ENCODE measurements at regions not wholly inside any gene's neighbourhood (a gene's known extent, or its start where the extent isn't known, plus 50 kb on each side); places are given as distances from the start of the nearest gene placed in this dataset.
A peak's percentile ranks its signal among the peaks of the same experiment; 100 is the strongest.

DNA sequence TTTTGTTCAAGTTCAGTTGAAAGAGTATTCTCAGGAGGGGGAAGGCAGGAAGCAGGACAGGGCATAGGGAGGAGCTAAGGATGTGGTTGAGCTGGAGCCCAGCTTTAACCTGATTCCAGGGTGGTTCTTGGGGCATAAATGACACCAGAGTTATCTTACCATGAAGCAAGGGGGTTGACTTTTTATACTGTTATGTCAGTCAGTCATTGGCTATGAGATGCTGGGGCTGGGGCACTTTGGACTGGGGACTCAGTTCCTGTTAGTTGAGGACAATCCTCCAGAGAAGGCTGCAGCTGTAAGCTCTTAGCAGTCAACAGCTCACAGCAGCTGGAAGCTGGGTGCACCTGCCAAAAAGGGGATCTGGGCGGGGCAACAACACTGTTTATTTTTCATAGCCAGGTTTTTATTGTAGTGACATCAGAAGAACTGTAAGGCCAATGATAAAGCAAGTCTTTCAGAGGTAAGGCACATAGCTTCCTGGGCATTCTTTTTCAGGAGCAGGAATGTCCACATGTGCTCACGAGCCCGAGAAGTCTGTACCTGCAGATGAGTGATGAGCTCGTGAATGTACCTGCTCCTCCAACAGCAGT lies 78.5 kb downstream of the MID1IP1 start:
- intact Hi-C loops (cut with micrococcal nuclease) = no loop called here
- Histone ChIP-seq H3K9me3 (replicated peaks; ENCODE audit: control insufficient read depth, insufficient read depth, low read depth, low read length) (no peaks in the 10 kb centered on the region), H3K79me2 (ENCODE audit: control insufficient read depth, insufficient read depth, low read length) (no peaks in the 10 kb centered on the region), H3K4me3 (no peak overlapping the region), H3K4me2 (ENCODE audit: insufficient read depth, low read length) (no peak overlapping the region), H3K27me3 (ENCODE audit: control insufficient read depth in 2 of 2, insufficient read depth in 2 of 2, low read length in 2 of 2) (no peaks in the 10 kb centered on the region; a peak in 1 of 5 replicates), H3K36me3 (ENCODE audit: control insufficient read depth, insufficient read depth, low read length) (no peaks in the 10 kb centered on the region), H3K27ac (ENCODE audit: extremely low read depth, low read depth, low read length) (no peak overlapping the region), H2AFZ (ENCODE audit: low read depth, low read length) (peak overlapping the region; percentile 76; the same call in 1 of the 2 replicates), H3K4me1 (replicated peaks in 1 of 2; ENCODE audit: control insufficient read depth in 2 of 2, insufficient read depth in 2 of 2, low read length in 2 of 2) (peaks cover 0 to 5% of the 10 kb centered on the region in 2 experiments; a peak in 3 of 5 replicates), H3K9ac (ENCODE audit: insufficient read depth in 1 of 2, low read depth in 2 of 2, low read length in 2 of 2) (no peak overlapping the region), H4K20me1 (replicated peaks; ENCODE audit: control insufficient read depth, insufficient read depth, low read length) (no peaks in the 10 kb centered on the region), H3K9me1 (ENCODE audit: control insufficient read depth, insufficient read depth, low read length) (no peaks in the 10 kb centered on the region)
- DNase-seq (ENCODE audit: extremely low read depth in 1 of 4, low spot score in 3 of 4) (no peak), ATAC-seq (no peak), FAIRE-seq (no peak)
- no TSS peak for BruUV-seq (replicated peaks)
- ChIA-PET POLR2A (interaction anchor here (1.9 kb wide), 1 partner anchor 11 kb away, joined by 6 read pairs; no protein-coding TSS in a partner anchor), CTCF (ENCODE audit: low intra/inter-chr PET ratio) (no interaction called here)
- TF ChIP-seq ETV1 (tag; conservative IDR thresholded peaks at IDR 0.05; ENCODE audit: low read depth) (0 out of 2 replicates have a peak, but pooled peaks have one; percentile 16), MIER1 (IDR thresholded peaks at IDR 0.05; ENCODE audit: low read depth) (no peak), LEF1 (IDR thresholded peaks at IDR 0.05) (no peak), POLR3A (IDR thresholded peaks at IDR 0.05; ENCODE audit: borderline replicate concordance, extremely low read depth, insufficient read depth, insufficient read length) (no peak)
- WGBS (ENCODE audit: insufficient coverage, low coverage, missing lambda C conversion rate) = 29% methylated on average over 4 of the region's 4 CpGs
- in situ Hi-C loops (cut with MboI) = no loop called here

GRCh38 chrX:38880296-38880854 lies 79.1 kb downstream of the MID1IP1 start:
- H3K79me2 ChIP-seq (ENCODE audit: control insufficient read depth, insufficient read depth, low read length) = no peaks in the 10 kb centered on the region
- peak overlapping the region; percentile 20; the same call in 1 of the 3 replicates for H3K27ac ChIP-seq (ENCODE audit: extremely low read depth, low read depth, low read length)
- CTCF ChIA-PET (ENCODE audit: low intra/inter-chr PET ratio) = no interaction called here
- no peak for TF ChIP-seq SMARCC2 (IDR thresholded peaks at IDR 0.05; ENCODE audit: low read depth)
- no peak for TF ChIP-seq ASH1L (IDR thresholded peaks at IDR 0.05; ENCODE audit: borderline replicate concordance, low read depth, partially characterized antibody)
- TF ChIP-seq ZNF592 (IDR thresholded peaks at IDR 0.05) = 0 out of 2 replicates have a peak, but pooled peaks have one; percentile 29
- peak; percentile 29; the same call in 1 of the 2 replicates for TF ChIP-seq MAFG (tag; conservative IDR thresholded peaks at IDR 0.05)
- no peak for TF ChIP-seq WHSC1 (IDR thresholded peaks at IDR 0.05; ENCODE audit: low read length)
- TF ChIP-seq LARP7 (IDR thresholded peaks at IDR 0.05) = no peak
- TF ChIP-seq ELF1 (tag; IDR thresholded peaks at IDR 0.05) = peak; percentile 54; the same call in 1 of the 2 replicates

More at GRCh38 chrX:38880296-38880854, 79.1 kb downstream of the MID1IP1 start:
- FAIRE-seq (peak; percentile 83), DNase-seq (ENCODE audit: extremely low read depth in 1 of 4, low spot score in 3 of 4) (peak in 1 of 4 experiments; percentile 26), ATAC-seq (peak; percentile 81)
- Histone ChIP-seq H3K9me3 (replicated peaks; ENCODE audit: control insufficient read depth, insufficient read depth, low read depth, low read length) (no peaks in the 10 kb centered on the region), H3K9ac (ENCODE audit: insufficient read depth in 1 of 2, low read depth in 2 of 2, low read length in 2 of 2) (no peak overlapping the region), H3K36me3 (ENCODE audit: control insufficient read depth, insufficient read depth, low read length) (no peaks in the 10 kb centered on the region), H3K4me1 (replicated peaks in 1 of 2; ENCODE audit: control insufficient read depth in 2 of 2, insufficient read depth in 2 of 2, low read length in 2 of 2) (peaks cover 0 to 5% of the 10 kb centered on the region in 2 experiments; a peak in 3 of 5 replicates), H2AFZ (ENCODE audit: low read depth, low read length) (peak overlapping the region; percentile 76), H3K9me1 (ENCODE audit: control insufficient read depth, insufficient read depth, low read length) (no peaks in the 10 kb centered on the region), H4K20me1 (replicated peaks; ENCODE audit: control insufficient read depth, insufficient read depth, low read length) (no peaks in the 10 kb centered on the region), H3K4me2 (ENCODE audit: insufficient read depth, low read length) (peak overlapping the region; percentile 26; the same call in 1 of the 2 replicates), H3K27me3 (ENCODE audit: control insufficient read depth in 2 of 2, insufficient read depth in 2 of 2, low read length in 2 of 2) (no peaks in the 10 kb centered on the region), H3K4me3 (no peak overlapping the region)
- 10% methylated on average over 3 of the region's 3 CpGs for WGBS (ENCODE audit: insufficient coverage, low coverage, missing lambda C conversion rate)
- intact Hi-C loops (cut with micrococcal nuclease) = no loop called here
- BruUV-seq (replicated peaks) = no TSS peak
- in situ Hi-C loops (cut with MboI) = no loop called here
- POLR2A ChIA-PET = interaction anchor here (0.6 to 1.9 kb wide), 2 partner anchors 10 to 1014 kb away, joined by 3 to 6 read pairs; no protein-coding TSS in a partner anchor
